HFFc6 (cell line): ENCODE measurements at regions not wholly inside any gene's neighbourhood (a gene's known extent, or its start where the extent isn't known, plus 50 kb on each side); places are given as distances from the start of the nearest gene placed in this dataset.

Experiments used
- DNase-seq: peaks from one replicate; pipeline ENCODE4 v3.0.0-alpha.2; 2018
- H3K27ac Mint-ChIP-seq: 2 replicates; pipeline ENCODE4 v1.8.0; 2020; ENCODE audit warnings: mild to moderate bottlenecking, mixed read lengths
- H3K27me3 Mint-ChIP-seq: 2 replicates; pipeline ENCODE4 v1.8.0; 2021; ENCODE audit warnings: mild to moderate bottlenecking, moderate library complexity, mixed read lengths; ENCODE audit not compliant: insufficient read depth
- H3K36me3 Mint-ChIP-seq: 2 replicates; pipeline ENCODE4 v1.8.0; 2021; ENCODE audit warnings: low read depth, mixed read lengths
- H3K4me1 Mint-ChIP-seq: 2 replicates; pipeline ENCODE4 v1.8.0; 2020; ENCODE audit warnings: low read depth, mixed read lengths
- H3K4me3 Mint-ChIP-seq: 2 replicates; pipeline ENCODE4 v1.8.0; 2020; ENCODE audit warnings: mild to moderate bottlenecking, moderate library complexity, mixed read lengths
- H3K9me3 Mint-ChIP-seq: 2 replicates; pipeline ENCODE4 v1.8.0; 2020; ENCODE audit warnings: mild to moderate bottlenecking, mixed read lengths
- TF ChIP-seq, protein P1 (sequence below): fragments of 200-600 bp; sonication (generic); IDR thresholded peaks from 2 replicates; pipeline ENCODE4 v1.5.0; 2021; ENCODE audit warnings: antibody characterized with exemption, mild to moderate bottlenecking

DNA sequence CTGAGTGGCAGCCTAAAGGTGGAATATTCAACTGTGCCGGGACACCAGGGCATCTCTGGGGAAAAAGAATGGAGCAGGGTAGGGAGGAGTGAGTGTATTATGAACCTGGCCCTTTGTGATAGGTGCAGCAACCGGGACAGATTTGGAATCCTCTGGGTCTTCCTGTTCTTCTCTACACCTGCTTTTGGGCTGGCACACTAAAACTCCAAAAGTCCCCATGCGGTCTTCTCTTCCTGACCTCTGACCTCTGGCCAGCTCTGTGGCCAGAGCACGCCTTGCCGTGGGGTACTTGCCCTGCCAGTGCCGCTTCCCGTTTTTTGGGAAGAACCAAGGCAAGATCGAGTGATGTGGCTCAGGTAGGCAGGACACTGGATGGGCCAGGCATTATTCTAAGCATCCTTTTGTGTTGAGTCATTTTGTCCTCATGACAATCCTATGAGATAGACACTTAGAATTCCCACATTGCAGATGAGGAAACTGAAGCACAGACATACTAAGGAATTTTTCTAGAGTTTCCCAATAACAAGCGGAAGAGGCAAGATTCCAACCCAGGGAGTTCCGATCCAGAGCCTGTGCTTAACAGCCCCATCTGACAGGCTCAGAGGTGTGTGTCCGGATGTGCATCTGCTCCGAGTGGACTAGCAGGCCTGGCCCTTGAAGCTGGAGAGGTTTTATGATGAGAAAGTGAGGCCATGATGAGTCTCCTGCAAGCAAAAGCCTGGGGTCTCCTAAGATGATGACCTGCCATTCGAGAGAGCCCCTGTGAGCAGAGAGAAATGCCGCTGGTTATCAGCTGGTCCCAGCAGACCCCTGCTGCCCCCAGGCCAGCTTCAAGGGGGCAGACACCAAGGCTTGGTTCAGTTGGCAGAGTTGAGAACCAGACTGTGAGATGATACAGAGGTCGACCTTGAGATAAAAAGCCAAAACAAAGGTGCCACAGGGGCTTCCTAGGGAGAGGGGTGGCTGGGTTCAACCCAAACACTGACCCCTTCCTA is 67.9 kb upstream of the ESRRB start:
- no peaks in the 10 kb centered on the region for H3K36me3 Mint-ChIP-seq
- TF ChIP-seq, protein P1, sequence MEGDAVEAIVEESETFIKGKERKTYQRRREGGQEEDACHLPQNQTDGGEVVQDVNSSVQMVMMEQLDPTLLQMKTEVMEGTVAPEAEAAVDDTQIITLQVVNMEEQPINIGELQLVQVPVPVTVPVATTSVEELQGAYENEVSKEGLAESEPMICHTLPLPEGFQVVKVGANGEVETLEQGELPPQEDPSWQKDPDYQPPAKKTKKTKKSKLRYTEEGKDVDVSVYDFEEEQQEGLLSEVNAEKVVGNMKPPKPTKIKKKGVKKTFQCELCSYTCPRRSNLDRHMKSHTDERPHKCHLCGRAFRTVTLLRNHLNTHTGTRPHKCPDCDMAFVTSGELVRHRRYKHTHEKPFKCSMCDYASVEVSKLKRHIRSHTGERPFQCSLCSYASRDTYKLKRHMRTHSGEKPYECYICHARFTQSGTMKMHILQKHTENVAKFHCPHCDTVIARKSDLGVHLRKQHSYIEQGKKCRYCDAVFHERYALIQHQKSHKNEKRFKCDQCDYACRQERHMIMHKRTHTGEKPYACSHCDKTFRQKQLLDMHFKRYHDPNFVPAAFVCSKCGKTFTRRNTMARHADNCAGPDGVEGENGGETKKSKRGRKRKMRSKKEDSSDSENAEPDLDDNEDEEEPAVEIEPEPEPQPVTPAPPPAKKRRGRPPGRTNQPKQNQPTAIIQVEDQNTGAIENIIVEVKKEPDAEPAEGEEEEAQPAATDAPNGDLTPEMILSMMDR = no peak

DNA sequence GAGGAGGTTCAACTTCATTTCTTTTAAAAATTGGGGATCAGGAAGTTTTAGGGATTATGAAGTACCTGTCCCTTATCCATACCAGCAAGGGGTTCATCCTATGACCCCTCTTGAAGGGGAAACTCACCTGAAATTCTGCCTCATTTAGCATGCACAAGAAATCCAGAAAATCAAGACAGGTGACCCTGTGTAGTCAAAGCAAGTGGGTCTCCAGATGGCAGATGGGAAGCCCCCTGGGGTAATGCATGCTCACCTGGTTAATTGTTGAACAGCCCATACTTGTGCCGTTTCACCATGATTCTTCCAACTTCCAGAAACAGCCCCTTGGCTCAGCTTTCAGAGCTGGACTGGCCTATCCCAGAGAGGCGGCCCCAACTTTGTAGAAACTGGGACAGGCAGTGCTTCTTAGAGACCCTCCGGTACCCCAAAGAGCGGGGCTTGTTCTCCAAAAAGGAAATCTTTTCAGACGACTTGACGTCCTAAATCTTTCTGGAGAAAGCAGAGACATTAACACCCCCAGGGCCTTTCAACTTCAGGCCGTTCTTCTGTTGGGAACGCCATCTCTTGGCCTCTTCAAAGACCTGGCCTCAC is 66.3 kb upstream of the ESRRB start:
- Mint-ChIP-seq H3K27ac (no peak overlapping the region), H3K9me3 (no peaks in the 10 kb centered on the region), H3K27me3 (peaks cover 44% of the 10 kb centered on the region), H3K4me1 (peaks cover 6% of the 10 kb centered on the region; the same call in 1 of the 2 replicates), H3K4me3 (no peak overlapping the region), H3K36me3 (no peaks in the 10 kb centered on the region)
- TF ChIP-seq, protein P1 = no peak
- DNase-seq = no peak

More for the DNA sequence above, 67.9 kb upstream of the ESRRB start:
- no peak for DNase-seq
- Mint-ChIP-seq H3K27me3 (peaks cover 34% of the 10 kb centered on the region), H3K9me3 (no peaks in the 10 kb centered on the region), H3K4me1 (peaks cover 6% of the 10 kb centered on the region; the same call in 1 of the 2 replicates), H3K4me3 (no peak overlapping the region), H3K27ac (no peak overlapping the region)

DNA sequence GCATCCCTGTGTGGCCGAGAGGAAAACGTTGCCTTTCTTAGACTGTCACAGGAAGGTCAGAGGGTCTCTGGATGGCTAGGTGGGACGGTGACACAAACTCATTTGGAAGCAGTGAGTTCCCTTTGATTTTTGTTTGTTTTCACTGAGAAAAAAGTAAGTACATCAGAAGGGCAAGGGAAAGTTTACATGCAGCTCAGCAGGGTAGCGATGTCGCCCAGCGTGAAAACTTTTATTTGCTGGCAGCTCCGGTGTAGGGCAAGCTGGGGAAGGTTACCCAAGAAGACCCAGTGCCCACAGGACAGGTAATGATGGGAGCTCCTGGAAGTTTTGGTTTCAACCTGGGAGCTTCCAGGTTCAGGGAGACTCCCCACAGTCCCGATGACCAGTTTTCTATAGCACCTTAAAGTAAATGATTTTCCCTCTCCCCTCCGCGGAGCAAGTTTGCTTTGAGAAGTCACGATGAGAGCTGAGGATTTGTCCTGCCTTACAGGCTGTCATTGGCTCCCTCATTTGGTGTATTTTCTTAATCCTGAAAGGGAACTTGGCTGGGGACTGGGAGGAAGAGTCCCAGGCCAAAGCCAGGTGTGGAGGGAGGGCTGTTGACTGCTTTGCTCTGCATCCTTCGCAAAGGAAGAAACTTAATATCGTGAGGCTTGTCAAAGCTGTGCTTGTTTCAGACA is 64.7 kb upstream of the ESRRB start:
- H3K4me1 Mint-ChIP-seq = peaks cover 6% of the 10 kb centered on the region; the same call in 1 of the 2 replicates
- H3K27me3 Mint-ChIP-seq = peaks cover 54% of the 10 kb centered on the region
- H3K4me3 Mint-ChIP-seq = no peak overlapping the region
- no peaks in the 10 kb centered on the region for H3K36me3 Mint-ChIP-seq
- H3K27ac Mint-ChIP-seq = no peak overlapping the region
- H3K9me3 Mint-ChIP-seq = no peaks in the 10 kb centered on the region
- no peak for DNase-seq
- TF ChIP-seq, protein P1 = no peak

DNA sequence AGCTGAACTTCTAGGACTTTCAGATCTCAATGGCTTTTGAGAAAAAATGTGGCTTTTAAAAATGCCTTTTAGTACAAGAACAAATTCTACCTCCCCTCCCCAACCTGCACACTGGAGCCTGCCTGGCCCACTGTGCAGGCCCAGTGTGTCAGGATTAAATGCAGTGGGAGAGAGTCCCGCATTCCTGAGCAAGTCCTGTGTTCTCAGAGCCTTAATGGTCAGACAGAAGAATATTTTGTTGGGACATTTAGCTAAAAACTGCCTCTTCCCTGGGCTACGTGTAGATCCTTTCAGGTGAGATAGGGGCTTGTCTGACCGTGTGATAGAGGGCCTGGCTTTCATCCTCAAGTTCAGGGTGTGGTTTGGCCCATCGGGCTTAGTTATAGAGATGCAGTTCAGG is 63.1 kb upstream of the ESRRB start:
- H3K4me3 Mint-ChIP-seq = no peak overlapping the region
- no peak overlapping the region for H3K27ac Mint-ChIP-seq
- TF ChIP-seq, protein P1 = no peak
- H3K36me3 Mint-ChIP-seq = no peaks in the 10 kb centered on the region
- H3K4me1 Mint-ChIP-seq = peaks cover 6% of the 10 kb centered on the region; the same call in 1 of the 2 replicates
- no peak for DNase-seq
- H3K27me3 Mint-ChIP-seq = peaks cover 62% of the 10 kb centered on the region
- H3K9me3 Mint-ChIP-seq = no peaks in the 10 kb centered on the region

DNA sequence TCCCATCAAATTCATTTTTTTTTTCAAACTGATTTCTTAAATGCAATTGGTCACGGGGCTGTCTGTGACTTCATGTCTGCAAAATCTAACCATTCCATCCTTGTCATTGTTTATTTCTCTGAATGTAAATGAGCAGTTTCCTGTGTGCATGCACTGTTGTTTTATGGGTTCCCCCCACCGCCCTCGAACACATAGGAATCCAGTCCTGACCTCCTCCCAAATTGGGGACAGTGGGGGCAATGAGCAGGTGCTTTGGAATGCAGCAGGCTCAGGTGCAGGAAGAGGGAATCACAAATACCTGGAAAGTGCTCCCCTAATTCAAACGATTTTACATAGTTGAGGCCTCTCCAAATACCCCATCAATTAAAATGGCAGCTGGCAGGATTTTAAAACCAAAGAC is 62.6 kb upstream of the ESRRB start:
- Mint-ChIP-seq H3K9me3 (no peaks in the 10 kb centered on the region), H3K36me3 (no peaks in the 10 kb centered on the region), H3K27me3 (peaks cover 62% of the 10 kb centered on the region), H3K27ac (no peak overlapping the region), H3K4me3 (no peak overlapping the region), H3K4me1 (peaks cover 6% of the 10 kb centered on the region; the same call in 1 of the 2 replicates)
- TF ChIP-seq, protein P1 = no peak
- no peak for DNase-seq
